SU-DHL-6 (cell line): ENCODE measurements at regions not wholly inside any gene's neighbourhood (a gene's known extent, or its start where the extent isn't known, plus 50 kb on each side); places are given as distances from the start of the nearest gene placed in this dataset.

Experiments
- EZH2phosphoT487 ChIP-seq: fragments of 200-600 bp; sonication (generic), shearing (Covaris generic); conservative IDR thresholded peaks from 2 replicates; pipeline ENCODE4 v1.6.1; 2018; ENCODE audit warnings: mild to moderate bottlenecking, antibody characterized with exemption, low read length, moderate library complexity, mixed read lengths
- TF ChIP-seq, protein P1 (sequence below): fragments of 200-600 bp; sonication (generic); IDR thresholded peaks from one replicate; pipeline ENCODE4 v1.5.1; 2017; ENCODE audit warnings: antibody characterized with exemption, mild to moderate bottlenecking, low read length, moderate library complexity; ENCODE audit not compliant: insufficient read depth, poor library complexity, severe bottlenecking

GRCh38 chr18:1296237-1296636 is 391.6 kb downstream of the ADCYAP1 start:
- TF ChIP-seq, protein P1, sequence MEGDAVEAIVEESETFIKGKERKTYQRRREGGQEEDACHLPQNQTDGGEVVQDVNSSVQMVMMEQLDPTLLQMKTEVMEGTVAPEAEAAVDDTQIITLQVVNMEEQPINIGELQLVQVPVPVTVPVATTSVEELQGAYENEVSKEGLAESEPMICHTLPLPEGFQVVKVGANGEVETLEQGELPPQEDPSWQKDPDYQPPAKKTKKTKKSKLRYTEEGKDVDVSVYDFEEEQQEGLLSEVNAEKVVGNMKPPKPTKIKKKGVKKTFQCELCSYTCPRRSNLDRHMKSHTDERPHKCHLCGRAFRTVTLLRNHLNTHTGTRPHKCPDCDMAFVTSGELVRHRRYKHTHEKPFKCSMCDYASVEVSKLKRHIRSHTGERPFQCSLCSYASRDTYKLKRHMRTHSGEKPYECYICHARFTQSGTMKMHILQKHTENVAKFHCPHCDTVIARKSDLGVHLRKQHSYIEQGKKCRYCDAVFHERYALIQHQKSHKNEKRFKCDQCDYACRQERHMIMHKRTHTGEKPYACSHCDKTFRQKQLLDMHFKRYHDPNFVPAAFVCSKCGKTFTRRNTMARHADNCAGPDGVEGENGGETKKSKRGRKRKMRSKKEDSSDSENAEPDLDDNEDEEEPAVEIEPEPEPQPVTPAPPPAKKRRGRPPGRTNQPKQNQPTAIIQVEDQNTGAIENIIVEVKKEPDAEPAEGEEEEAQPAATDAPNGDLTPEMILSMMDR, result no peak
- no peak for TF ChIP-seq EZH2phosphoT487
